ENCODE measurements at regions not wholly inside any gene's neighbourhood (a gene's known extent, or its start where the extent isn't known, plus 50 kb on each side); places are given as distances from the start of the nearest gene placed in this dataset.

- no peak overlapping the region for H3K4me3 ChIP-seq (ENCODE audit: low read depth, low read length)
- no peak for TF ChIP-seq CTCF (IDR thresholded peaks at IDR 0.05; ENCODE audit: insufficient read depth, low read length, severe bottlenecking)
- H3K36me3 ChIP-seq (ENCODE audit: control insufficient read depth, insufficient read depth, low read length), result no peaks in the 10 kb centered on the region
- FAIRE-seq (no peak), DNase-seq (ENCODE audit: low read depth) (no peak)
- H3K27me3 ChIP-seq (ENCODE audit: control insufficient read depth, insufficient read depth, low read length), result no peaks in the 10 kb centered on the region
These were observed 732.1 kb upstream of the RIOK2 start for GRCh38 chr5:97915106-97915505.

- TF ChIP-seq CTCF (IDR thresholded peaks at IDR 0.05; ENCODE audit: insufficient read depth, low read length, severe bottlenecking), result no peak
- H3K4me3 ChIP-seq (ENCODE audit: low read depth, low read length), result no peak overlapping the region
- H3K36me3 ChIP-seq (ENCODE audit: control insufficient read depth, insufficient read depth, low read length), result no peaks in the 10 kb centered on the region
- no peak for FAIRE-seq
- DNase-seq (ENCODE audit: low read depth), result no peak
- no peaks in the 10 kb centered on the region for H3K27me3 ChIP-seq (ENCODE audit: control insufficient read depth, insufficient read depth, low read length)
These were observed 735.0 kb upstream of the RIOK2 start for GRCh38 chr5:97918057-97918456.

- no peaks in the 10 kb centered on the region for H3K27me3 ChIP-seq (ENCODE audit: control insufficient read depth, insufficient read depth, low read length)
- no peak for TF ChIP-seq CTCF (IDR thresholded peaks at IDR 0.05; ENCODE audit: insufficient read depth, low read length, severe bottlenecking)
- no peak for DNase-seq (ENCODE audit: low read depth)
- no peaks in the 10 kb centered on the region for H3K36me3 ChIP-seq (ENCODE audit: control insufficient read depth, insufficient read depth, low read length)
- no peak overlapping the region for H3K4me3 ChIP-seq (ENCODE audit: low read depth, low read length)
- FAIRE-seq, result no peak
These were observed 735.6 kb upstream of the RIOK2 start for GRCh38 chr5:97918620-97919019.

- Histone ChIP-seq H3K36me3 (ENCODE audit: control insufficient read depth, insufficient read depth, low read length) (no peaks in the 10 kb centered on the region), H3K27me3 (ENCODE audit: control insufficient read depth, insufficient read depth, low read length) (no peaks in the 10 kb centered on the region), H3K4me3 (ENCODE audit: low read depth, low read length) (no peak overlapping the region)
- DNase-seq (ENCODE audit: low read depth) (no peak), FAIRE-seq (no peak)
- TF ChIP-seq CTCF (IDR thresholded peaks at IDR 0.05; ENCODE audit: insufficient read depth, low read length, severe bottlenecking), result no peak
These were observed 736.7 kb upstream of the RIOK2 start for GRCh38 chr5:97919719-97920118.

- FAIRE-seq (no peak), DNase-seq (ENCODE audit: low read depth) (no peak)
- H3K36me3 ChIP-seq (ENCODE audit: control insufficient read depth, insufficient read depth, low read length), result no peaks in the 10 kb centered on the region
- no peak for TF ChIP-seq CTCF (IDR thresholded peaks at IDR 0.05; ENCODE audit: insufficient read depth, low read length, severe bottlenecking)
- H3K4me3 ChIP-seq (ENCODE audit: low read depth, low read length), result no peak overlapping the region
- H3K27me3 ChIP-seq (ENCODE audit: control insufficient read depth, insufficient read depth, low read length), result no peaks in the 10 kb centered on the region
These were observed 739.7 kb upstream of the RIOK2 start for GRCh38 chr5:97922776-97923175.

- FAIRE-seq, result no peak
- H3K27me3 ChIP-seq (ENCODE audit: control insufficient read depth, insufficient read depth, low read length), result no peaks in the 10 kb centered on the region
- H3K36me3 ChIP-seq (ENCODE audit: control insufficient read depth, insufficient read depth, low read length), result no peaks in the 10 kb centered on the region
- no peak overlapping the region for H3K4me3 ChIP-seq (ENCODE audit: low read depth, low read length)
- DNase-seq (ENCODE audit: low read depth), result no peak
- no peak for TF ChIP-seq CTCF (IDR thresholded peaks at IDR 0.05; ENCODE audit: insufficient read depth, low read length, severe bottlenecking)
These were observed 740.4 kb upstream of the RIOK2 start for GRCh38 chr5:97923496-97923895.
